ENCODE measurements at regions not wholly inside any gene's neighbourhood (a gene's known extent, or its start where the extent isn't known, plus 50 kb on each side); places are given as distances from the start of the nearest gene placed in this dataset.

- TF ChIP-seq, protein P1, sequence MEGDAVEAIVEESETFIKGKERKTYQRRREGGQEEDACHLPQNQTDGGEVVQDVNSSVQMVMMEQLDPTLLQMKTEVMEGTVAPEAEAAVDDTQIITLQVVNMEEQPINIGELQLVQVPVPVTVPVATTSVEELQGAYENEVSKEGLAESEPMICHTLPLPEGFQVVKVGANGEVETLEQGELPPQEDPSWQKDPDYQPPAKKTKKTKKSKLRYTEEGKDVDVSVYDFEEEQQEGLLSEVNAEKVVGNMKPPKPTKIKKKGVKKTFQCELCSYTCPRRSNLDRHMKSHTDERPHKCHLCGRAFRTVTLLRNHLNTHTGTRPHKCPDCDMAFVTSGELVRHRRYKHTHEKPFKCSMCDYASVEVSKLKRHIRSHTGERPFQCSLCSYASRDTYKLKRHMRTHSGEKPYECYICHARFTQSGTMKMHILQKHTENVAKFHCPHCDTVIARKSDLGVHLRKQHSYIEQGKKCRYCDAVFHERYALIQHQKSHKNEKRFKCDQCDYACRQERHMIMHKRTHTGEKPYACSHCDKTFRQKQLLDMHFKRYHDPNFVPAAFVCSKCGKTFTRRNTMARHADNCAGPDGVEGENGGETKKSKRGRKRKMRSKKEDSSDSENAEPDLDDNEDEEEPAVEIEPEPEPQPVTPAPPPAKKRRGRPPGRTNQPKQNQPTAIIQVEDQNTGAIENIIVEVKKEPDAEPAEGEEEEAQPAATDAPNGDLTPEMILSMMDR (IDR thresholded peaks at IDR 0.05; ENCODE audit: low read length): no peak
- TF ChIP-seq EZH2phosphoT487 (IDR thresholded peaks at IDR 0.05; ENCODE audit: low read length) (no peak), EZH2 (optimal IDR thresholded peaks at IDR 0.05; ENCODE audit: low read depth, low read length) (no peak)
Observed at GRCh38 chr22:48137640-48138039, 1375.2 kb downstream of the TBC1D22A start.

Data from MM.1S (cell line).